CD4-positive, CD25-positive, alpha-beta regulatory T cell (primary cell): ENCODE measurements at regions not wholly inside any gene's neighbourhood (a gene's known extent, or its start where the extent isn't known, plus 50 kb on each side); places are given as distances from the start of the nearest gene placed in this dataset.
A peak's percentile ranks its signal among the peaks of the same experiment; 100 is the strongest.

Experiments used
- ATAC-seq, 2 donors: fragments of 150-1000 bp; cut with Tn5 transposase; one replicate each; pipeline ENCODE4 v1.10.0; 2021; ENCODE audit warnings: low read depth in 2 of 2, moderate number of reproducible peaks in 2 of 2, moderate library complexity in 1 of 2
- DNase-seq, 3 donors: peaks; one replicate each; pipeline versions ENCODE4 v3.0.0 to v3.0.0-alpha.2; 2012 to 2022; ENCODE audit warnings: mixed read lengths in 1 of 3
- H3K27ac ChIP-seq: one replicate; pipeline ENCODE4 v1.7.0; 2013; ENCODE audit warnings: mild to moderate bottlenecking, low read length; ENCODE audit not compliant: insufficient read depth, poor library complexity, severe bottlenecking
- H3K27me3 ChIP-seq: one replicate; pipeline ENCODE4 v1.7.0; 2013; ENCODE audit warnings: low read length; ENCODE audit not compliant: control insufficient read depth, insufficient read depth
- H3K36me3 ChIP-seq: one replicate; pipeline ENCODE4 v1.7.0; 2013; ENCODE audit warnings: mild to moderate bottlenecking, low read length, moderate library complexity; ENCODE audit not compliant: control insufficient read depth, insufficient read depth
- H3K4me1 ChIP-seq: 2 replicates; pipeline ENCODE4 v1.7.0; 2013; ENCODE audit warnings: mild to moderate bottlenecking, low read length; ENCODE audit not compliant: insufficient read depth, control insufficient read depth, poor library complexity, severe bottlenecking
- H3K4me3 ChIP-seq: one replicate; pipeline ENCODE4 v1.7.0; 2013; ENCODE audit warnings: low read depth, mild to moderate bottlenecking, low read length, moderate library complexity
- H3K9me3 ChIP-seq, 2 experiments: 1 replicate in 1 of 2; 2 replicates in 1 of 2; pipeline ENCODE4 v1.7.0; 2013; ENCODE audit warnings: low read length in 2 of 2, mild to moderate bottlenecking in 1 of 2, moderate library complexity in 1 of 2; ENCODE audit not compliant: control insufficient read depth in 2 of 2
- H3K27ac Mint-ChIP-seq, 3 donors: one replicate each; pipeline ENCODE4 v1.8.0; 2020 to 2022; ENCODE audit warnings: mild to moderate bottlenecking in 3 of 3, mixed read lengths in 3 of 3, moderate library complexity in 2 of 3
- H3K27me3 Mint-ChIP-seq: one replicate; pipeline ENCODE4 v1.8.0; 2022; ENCODE audit warnings: mild to moderate bottlenecking, mixed read lengths
- H3K36me3 Mint-ChIP-seq: one replicate; pipeline ENCODE4 v1.8.0; 2020; ENCODE audit warnings: mixed read lengths
- H3K4me1 Mint-ChIP-seq, 4 donors: one replicate each; pipeline ENCODE4 v1.8.0; 2020 to 2022; ENCODE audit warnings: mixed read lengths in 4 of 4, mild to moderate bottlenecking in 1 of 4
- H3K4me3 Mint-ChIP-seq, 4 donors: one replicate each; pipeline ENCODE4 v1.8.0; 2020 to 2022; ENCODE audit warnings: mild to moderate bottlenecking in 4 of 4, mixed read lengths in 4 of 4, moderate library complexity in 3 of 4
- H3K9me3 Mint-ChIP-seq, 7 donors: one replicate each; pipeline ENCODE4 v1.8.0; 2020 to 2022; ENCODE audit warnings: mixed read lengths in 7 of 7, mild to moderate bottlenecking in 3 of 7, moderate library complexity in 2 of 7

- Mint-ChIP-seq H3K9me3 (peaks cover 0 to 12% (median 2%) of the 10 kb centered on the region in 7 donors), H3K36me3 (no peaks in the 10 kb centered on the region), H3K27ac (no peak overlapping the region), H3K4me1 (no peaks in the 10 kb centered on the region), H3K27me3 (no peaks in the 10 kb centered on the region), H3K4me3 (no peak overlapping the region)
- H3K36me3 ChIP-seq = no peaks in the 10 kb centered on the region
- H3K4me1 ChIP-seq = no peaks in the 10 kb centered on the region
- H3K27ac ChIP-seq = no peak overlapping the region
- no peak for DNase-seq
- no peak for ATAC-seq
- no peaks in the 10 kb centered on the region for H3K9me3 ChIP-seq
- no peak overlapping the region for H3K4me3 ChIP-seq
- H3K27me3 ChIP-seq = no peaks in the 10 kb centered on the region
Observed at GRCh38 chr5:89471541-89471940, 588.6 kb upstream of the MEF2C start.

DNA sequence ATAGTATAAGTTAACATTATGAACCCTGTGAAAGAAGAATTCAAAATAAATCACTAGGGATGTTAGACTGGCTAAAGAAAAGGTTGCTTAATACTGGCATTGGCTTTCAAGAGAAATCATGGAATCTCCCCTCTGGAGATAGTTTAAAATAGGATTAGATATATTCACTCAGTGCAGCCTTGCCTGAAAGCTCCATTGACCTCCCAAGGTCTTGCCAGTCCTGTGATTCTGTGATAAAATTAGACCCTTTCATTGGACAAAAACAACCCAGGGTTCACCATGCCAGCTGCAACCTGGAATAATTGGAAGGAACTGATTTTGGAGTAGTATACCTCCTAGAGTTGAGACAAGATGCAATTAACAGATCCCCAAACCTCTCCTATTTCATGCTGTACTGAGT, 588.1 kb upstream of the MEF2C start:
- ATAC-seq (no peak), DNase-seq (no peak)
- Histone ChIP-seq H3K4me3 (no peak overlapping the region), H3K9me3 (no peaks in the 10 kb centered on the region), H3K27me3 (no peaks in the 10 kb centered on the region), H3K27ac (no peak overlapping the region), H3K4me1 (no peaks in the 10 kb centered on the region), H3K36me3 (no peaks in the 10 kb centered on the region)
- Mint-ChIP-seq H3K36me3 (no peaks in the 10 kb centered on the region), H3K4me1 (no peaks in the 10 kb centered on the region), H3K27ac (no peak overlapping the region), H3K4me3 (no peak overlapping the region), H3K27me3 (no peaks in the 10 kb centered on the region), H3K9me3 (peaks cover 0 to 10% (median 2%) of the 10 kb centered on the region in 7 donors)

DNA sequence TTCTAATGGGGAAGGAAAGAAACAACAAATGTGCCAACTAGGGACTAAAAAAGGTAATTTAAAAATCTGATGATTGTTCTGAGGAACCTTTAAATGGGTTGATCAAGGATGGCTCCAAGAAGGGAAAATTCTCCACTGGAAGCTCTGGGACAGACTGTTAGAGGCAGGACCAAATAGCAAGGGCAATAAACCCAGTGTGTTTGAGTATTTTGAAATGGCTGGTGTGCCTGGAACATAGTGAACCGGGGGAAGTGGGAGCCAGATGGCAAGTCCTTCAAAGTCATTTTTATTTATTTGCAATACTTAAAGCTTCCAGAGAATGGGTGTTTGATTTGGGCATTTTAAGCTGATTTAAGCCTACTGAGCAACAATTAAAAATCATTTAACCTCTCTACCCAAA, 587.7 kb upstream of the MEF2C start:
- Histone ChIP-seq H3K4me3 (no peak overlapping the region), H3K27ac (no peak overlapping the region), H3K4me1 (no peaks in the 10 kb centered on the region), H3K36me3 (no peaks in the 10 kb centered on the region), H3K9me3 (no peaks in the 10 kb centered on the region), H3K27me3 (no peaks in the 10 kb centered on the region)
- peaks cover 0 to 8% (median 1%) of the 10 kb centered on the region in 7 donors for H3K9me3 Mint-ChIP-seq
- H3K4me1 Mint-ChIP-seq = no peaks in the 10 kb centered on the region
- no peak for DNase-seq
- no peaks in the 10 kb centered on the region for H3K36me3 Mint-ChIP-seq
- H3K27me3 Mint-ChIP-seq = no peaks in the 10 kb centered on the region
- no peak for ATAC-seq
- no peak overlapping the region for H3K4me3 Mint-ChIP-seq
- H3K27ac Mint-ChIP-seq = no peak overlapping the region

GRCh38 chr5:89458332-89458656, 575.3 kb upstream of the MEF2C start:
- H3K4me1 Mint-ChIP-seq = no peaks in the 10 kb centered on the region
- no peak overlapping the region for H3K27ac Mint-ChIP-seq
- no peaks in the 10 kb centered on the region for H3K36me3 Mint-ChIP-seq
- peaks cover 0 to 6% (median 4%) of the 10 kb centered on the region in 7 donors for H3K9me3 Mint-ChIP-seq
- H3K27ac ChIP-seq = no peak overlapping the region
- no peak overlapping the region for H3K4me3 Mint-ChIP-seq
- H3K9me3 ChIP-seq = no peaks in the 10 kb centered on the region
- no peaks in the 10 kb centered on the region for H3K27me3 ChIP-seq
- no peak for ATAC-seq
- no peak overlapping the region for H3K4me3 ChIP-seq
- H3K36me3 ChIP-seq = no peaks in the 10 kb centered on the region
- H3K27me3 Mint-ChIP-seq = no peaks in the 10 kb centered on the region
- H3K4me1 ChIP-seq = no peaks in the 10 kb centered on the region
- no peak for DNase-seq

DNA sequence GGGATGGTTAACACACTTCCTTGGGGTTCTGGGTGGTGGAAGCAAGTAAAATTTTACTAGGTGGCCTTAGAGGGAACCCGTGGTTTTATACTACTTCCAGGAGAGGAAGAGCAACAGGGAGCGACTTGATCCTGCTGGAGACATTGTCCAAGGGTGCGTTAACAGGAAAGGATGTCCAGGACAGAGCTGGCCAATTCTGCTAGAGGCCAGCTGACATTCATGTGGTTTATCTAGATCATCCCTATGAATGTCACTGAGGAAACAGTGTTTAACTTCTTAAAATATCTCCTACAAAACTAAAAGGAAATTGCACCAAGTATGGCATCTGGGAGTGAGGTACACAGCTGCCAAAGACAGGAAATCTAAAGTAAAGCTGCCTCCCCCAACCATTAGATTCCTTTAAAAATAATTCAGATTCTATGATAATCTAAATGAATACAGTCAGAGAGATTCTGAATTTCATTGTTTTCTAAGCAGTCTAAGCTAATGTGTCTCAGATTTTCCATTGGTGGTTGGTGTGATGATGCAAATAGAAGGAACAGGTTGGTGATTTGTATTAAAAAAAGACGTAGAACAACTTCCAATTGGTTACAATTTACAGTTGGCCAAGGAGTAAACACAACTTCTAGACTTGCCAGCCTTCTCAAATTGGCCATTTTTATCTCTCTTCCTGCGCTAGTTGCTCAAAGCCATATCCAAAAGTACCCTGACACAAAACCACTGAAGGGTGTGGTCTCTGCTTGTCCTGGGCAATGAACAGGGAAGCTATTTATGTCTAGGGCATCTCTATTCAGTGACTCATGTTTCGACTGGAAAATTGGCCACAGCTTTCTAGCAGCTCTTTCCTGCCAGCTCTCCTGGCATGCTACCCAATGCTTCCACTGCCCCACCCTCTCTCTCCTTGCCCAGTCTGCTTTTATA, 574.7 kb upstream of the MEF2C start:
- Histone ChIP-seq H3K36me3 (no peaks in the 10 kb centered on the region), H3K27me3 (no peaks in the 10 kb centered on the region), H3K9me3 (no peaks in the 10 kb centered on the region), H3K27ac (no peak overlapping the region), H3K4me1 (no peaks in the 10 kb centered on the region), H3K4me3 (no peak overlapping the region)
- H3K27me3 Mint-ChIP-seq = no peaks in the 10 kb centered on the region
- no peaks in the 10 kb centered on the region for H3K36me3 Mint-ChIP-seq
- ATAC-seq = no peak
- no peak for DNase-seq
- no peaks in the 10 kb centered on the region for H3K4me1 Mint-ChIP-seq
- H3K4me3 Mint-ChIP-seq = no peak overlapping the region
- peak overlapping the region in 1 of 3 donors; percentile 16 for H3K27ac Mint-ChIP-seq
- H3K9me3 Mint-ChIP-seq = peaks cover 0 to 6% (median 4%) of the 10 kb centered on the region in 7 donors

DNA sequence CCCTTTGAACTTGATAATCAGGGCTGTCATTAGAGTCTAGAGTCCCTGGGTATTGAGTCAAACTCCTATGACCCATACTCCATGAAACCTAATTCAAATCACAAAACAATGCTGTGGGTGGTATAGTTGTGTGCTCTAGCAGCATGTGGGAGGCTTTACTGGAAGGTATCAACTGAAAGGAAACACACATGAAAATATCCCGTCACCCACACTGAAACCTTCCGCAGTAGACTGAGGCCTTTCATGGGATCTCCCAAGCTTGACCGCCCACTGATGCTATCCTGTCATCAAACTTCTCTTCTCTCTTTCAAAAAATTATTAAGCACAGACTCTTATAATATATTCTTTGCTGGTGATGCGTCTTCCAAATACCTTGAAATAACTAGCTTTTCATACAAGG, 569.1 kb upstream of the MEF2C start:
- H3K36me3 Mint-ChIP-seq = no peaks in the 10 kb centered on the region
- H3K9me3 ChIP-seq = no peaks in the 10 kb centered on the region
- H3K27ac ChIP-seq = no peak overlapping the region
- no peak overlapping the region for H3K27ac Mint-ChIP-seq
- H3K36me3 ChIP-seq = no peaks in the 10 kb centered on the region
- no peaks in the 10 kb centered on the region for H3K4me1 Mint-ChIP-seq
- H3K4me1 ChIP-seq = no peaks in the 10 kb centered on the region
- no peaks in the 10 kb centered on the region for H3K27me3 Mint-ChIP-seq
- no peak for ATAC-seq
- H3K4me3 ChIP-seq = no peak overlapping the region
- no peak overlapping the region for H3K4me3 Mint-ChIP-seq
- no peak for DNase-seq
- no peaks in the 10 kb centered on the region for H3K27me3 ChIP-seq
- H3K9me3 Mint-ChIP-seq = peaks cover 0 to 7% (median 4%) of the 10 kb centered on the region in 7 donors

DNA sequence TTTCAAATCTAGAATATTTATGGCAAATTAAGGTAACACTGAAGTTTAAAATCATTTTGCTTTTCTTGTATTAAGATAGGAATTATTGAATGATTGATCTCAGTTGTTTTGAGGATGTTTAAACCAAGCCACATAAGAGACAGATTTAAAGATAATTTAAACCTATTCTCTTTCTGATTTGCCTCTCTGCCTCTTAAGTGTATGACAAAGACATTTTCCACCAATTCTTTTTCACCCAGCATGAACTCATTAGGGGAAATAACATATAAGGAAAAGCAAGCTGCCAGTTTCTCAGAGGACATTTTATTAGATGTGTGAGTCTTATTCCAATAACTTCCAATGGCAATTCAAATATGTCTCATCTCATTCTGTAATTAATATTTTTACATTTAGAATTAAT, 568.3 kb upstream of the MEF2C start:
- Histone ChIP-seq H3K9me3 (no peaks in the 10 kb centered on the region), H3K4me3 (no peak overlapping the region), H3K27me3 (no peaks in the 10 kb centered on the region), H3K36me3 (no peaks in the 10 kb centered on the region), H3K4me1 (no peaks in the 10 kb centered on the region), H3K27ac (no peak overlapping the region)
- DNase-seq = no peak
- Mint-ChIP-seq H3K36me3 (no peaks in the 10 kb centered on the region), H3K27me3 (no peaks in the 10 kb centered on the region), H3K9me3 (peaks cover 0 to 7% (median 4%) of the 10 kb centered on the region in 7 donors), H3K4me3 (no peak overlapping the region), H3K4me1 (no peaks in the 10 kb centered on the region), H3K27ac (no peak overlapping the region)
- ATAC-seq = no peak

- Histone ChIP-seq H3K4me3 (no peak overlapping the region), H3K27ac (no peak overlapping the region), H3K4me1 (no peaks in the 10 kb centered on the region), H3K27me3 (no peaks in the 10 kb centered on the region), H3K9me3 (no peaks in the 10 kb centered on the region), H3K36me3 (no peaks in the 10 kb centered on the region)
- no peaks in the 10 kb centered on the region for H3K4me1 Mint-ChIP-seq
- DNase-seq (no peak), ATAC-seq (no peak)
- H3K27me3 Mint-ChIP-seq = no peaks in the 10 kb centered on the region
- H3K9me3 Mint-ChIP-seq = peaks cover 0 to 7% (median 4%) of the 10 kb centered on the region in 7 donors
- no peaks in the 10 kb centered on the region for H3K36me3 Mint-ChIP-seq
- no peak overlapping the region for H3K4me3 Mint-ChIP-seq
- H3K27ac Mint-ChIP-seq = no peak overlapping the region
Observed at GRCh38 chr5:89450149-89450538, 567.2 kb upstream of the MEF2C start.
